PC-9 (cell line): ENCODE measurements at regions not wholly inside any gene's neighbourhood (a gene's known extent, or its start where the extent isn't known, plus 50 kb on each side); places are given as distances from the start of the nearest gene placed in this dataset.

Source experiments
- BruUV-seq: library from RNA; stranded (reverse); fragments of 400-500 nt; replicated peaks from 2 replicates; lab custom pipeline; 2021; lab: Mats Ljungman, UMichigan
- CTCF ChIA-PET: fragments of 300-600 bp; sonication (Branson Sonifier 250); formaldehyde crosslinking; loops from one replicate; lab custom pipeline; 2022; ENCODE audit warnings: antibody characterized with exemption; lab: Charles Lee
- POLR2A ChIA-PET: fragments of 300-600 bp; sonication (Branson Sonifier 250); formaldehyde crosslinking; loops from one replicate; lab custom pipeline; 2022; ENCODE audit warnings: antibody characterized with exemption; ENCODE audit not compliant: unreplicated experiment; lab: Charles Lee
- DNase-seq, 2 experiments: peaks; one replicate each; pipeline versions ENCODE4 v3.0.0 to v3.0.0-alpha.2; 2015 to 2022; ENCODE audit warnings: mixed read lengths in 1 of 2
- H2AFZ ChIP-seq: fragments of 200-600 bp; sonication (generic); 2 replicates; pipeline ENCODE4 v1.8.1; 2017; ENCODE audit warnings: antibody characterized with exemption
- H3F3A ChIP-seq: fragments of 200-600 bp; sonication (generic); 2 replicates; pipeline ENCODE4 v1.8.1; 2017; ENCODE audit warnings: antibody characterized with exemption, mild to moderate bottlenecking, low read depth; ENCODE audit not compliant: insufficient read depth
- H3K27ac ChIP-seq: fragments of 200-600 bp; sonication (generic); 2 replicates; pipeline ENCODE4 v1.6.1; 2016; ENCODE audit warnings: mixed run types
- H3K27me3 ChIP-seq: fragments of 200-600 bp; sonication (generic); 2 replicates; pipeline ENCODE4 v1.6.1; 2016; ENCODE audit warnings: low read depth, mixed run types; ENCODE audit not compliant: insufficient read depth
- H3K36me3 ChIP-seq: fragments of 200-600 bp; sonication (generic); 2 replicates; pipeline ENCODE4 v1.6.1; 2016; ENCODE audit warnings: low read depth, mixed run types
- H3K4me1 ChIP-seq: fragments of 200-600 bp; sonication (generic); replicated peaks from 2 replicates; pipeline ENCODE4 v1.6.1; 2016; ENCODE audit warnings: mixed run types; ENCODE audit not compliant: insufficient read depth
- H3K4me2 ChIP-seq: fragments of 200-600 bp; sonication (generic); 2 replicates; pipeline ENCODE4 v1.6.1; 2017; ENCODE audit warnings: mixed run types
- H3K4me3 ChIP-seq: fragments of 200-600 bp; sonication (generic); 2 replicates; pipeline ENCODE4 v1.6.1; 2016; ENCODE audit warnings: mixed run types
- H3K79me2 ChIP-seq: fragments of 200-600 bp; sonication (generic); 2 replicates; pipeline ENCODE4 v1.6.1; 2017; ENCODE audit warnings: low read depth, mixed run types
- H3K9me2 ChIP-seq: fragments of 200-600 bp; sonication (generic); 2 replicates; pipeline ENCODE4 v1.8.1; 2017; ENCODE audit warnings: mild to moderate bottlenecking; ENCODE audit not compliant: insufficient read depth
- H3K9me3 ChIP-seq: fragments of 200-600 bp; sonication (generic); 2 replicates; pipeline ENCODE4 v1.8.1; 2016; ENCODE audit warnings: low read depth; ENCODE audit not compliant: insufficient read depth
- H4K20me1 ChIP-seq: fragments of 200-600 bp; sonication (generic); 2 replicates; pipeline ENCODE4 v1.8.1; 2017; ENCODE audit not compliant: insufficient read depth
- EZH2 ChIP-seq: fragments of 200-600 bp; sonication (generic); IDR thresholded peaks from 2 replicates; pipeline ENCODE4 v1.8.0; 2017; ENCODE audit warnings: antibody characterized with exemption, low read depth
- intact Hi-C: fragments of 100-400 bp; cut with micrococcal nuclease; formaldehyde crosslinking; loops from one replicate; pipeline ENCODE4 v1.10.0; 2022; ENCODE audit not compliant: unreplicated experiment
- TF ChIP-seq, protein P1 (sequence below): fragments of 200-600 bp; sonication (generic); conservative IDR thresholded peaks from 2 replicates; pipeline ENCODE4 v1.6.1; 2017; ENCODE audit warnings: mixed run types, antibody characterized with exemption, mild to moderate bottlenecking, moderate library complexity

DNA sequence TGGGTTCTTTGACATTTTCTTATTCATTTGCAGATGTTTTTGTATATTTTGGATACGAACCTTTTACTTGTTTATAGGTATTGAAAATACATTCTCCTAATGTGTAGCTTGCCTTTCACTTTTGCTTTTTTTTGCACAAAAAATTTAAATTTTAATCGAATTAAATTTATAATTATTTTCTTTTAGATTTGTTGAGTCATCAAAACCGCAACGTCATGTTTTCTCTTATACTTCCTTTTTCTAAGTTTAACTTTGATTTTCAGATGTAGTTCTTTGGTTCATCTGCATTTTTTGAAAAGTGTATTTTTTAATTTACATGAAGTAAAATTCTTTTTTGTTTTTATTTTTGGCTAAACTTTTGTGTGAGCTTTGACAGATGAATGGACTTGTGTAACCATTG lies 243.7 kb upstream of the DPYD start:
- Histone ChIP-seq H3K4me2 (no peak overlapping the region), H3K4me1 (no peaks in the 10 kb centered on the region), H3F3A (no peaks in the 10 kb centered on the region), H3K36me3 (no peaks in the 10 kb centered on the region), H3K9me2 (peaks cover 4% of the 10 kb centered on the region; the same call in 1 of the 2 replicates), H3K4me3 (no peak overlapping the region), H4K20me1 (no peaks in the 10 kb centered on the region), H3K9me3 (peaks cover 4% of the 10 kb centered on the region; the same call in 1 of the 2 replicates), H3K27me3 (no peaks in the 10 kb centered on the region), H3K27ac (no peak overlapping the region), H2AFZ (no peak overlapping the region), H3K79me2 (no peaks in the 10 kb centered on the region)
- intact Hi-C loops, result no loop called here
- ChIA-PET POLR2A (no interaction called here), CTCF (no interaction called here)
- BruUV-seq, result no TSS peak
- TF ChIP-seq, protein P1, sequence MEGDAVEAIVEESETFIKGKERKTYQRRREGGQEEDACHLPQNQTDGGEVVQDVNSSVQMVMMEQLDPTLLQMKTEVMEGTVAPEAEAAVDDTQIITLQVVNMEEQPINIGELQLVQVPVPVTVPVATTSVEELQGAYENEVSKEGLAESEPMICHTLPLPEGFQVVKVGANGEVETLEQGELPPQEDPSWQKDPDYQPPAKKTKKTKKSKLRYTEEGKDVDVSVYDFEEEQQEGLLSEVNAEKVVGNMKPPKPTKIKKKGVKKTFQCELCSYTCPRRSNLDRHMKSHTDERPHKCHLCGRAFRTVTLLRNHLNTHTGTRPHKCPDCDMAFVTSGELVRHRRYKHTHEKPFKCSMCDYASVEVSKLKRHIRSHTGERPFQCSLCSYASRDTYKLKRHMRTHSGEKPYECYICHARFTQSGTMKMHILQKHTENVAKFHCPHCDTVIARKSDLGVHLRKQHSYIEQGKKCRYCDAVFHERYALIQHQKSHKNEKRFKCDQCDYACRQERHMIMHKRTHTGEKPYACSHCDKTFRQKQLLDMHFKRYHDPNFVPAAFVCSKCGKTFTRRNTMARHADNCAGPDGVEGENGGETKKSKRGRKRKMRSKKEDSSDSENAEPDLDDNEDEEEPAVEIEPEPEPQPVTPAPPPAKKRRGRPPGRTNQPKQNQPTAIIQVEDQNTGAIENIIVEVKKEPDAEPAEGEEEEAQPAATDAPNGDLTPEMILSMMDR, result no peak
- no peak for TF ChIP-seq EZH2
- no peak for DNase-seq

DNA sequence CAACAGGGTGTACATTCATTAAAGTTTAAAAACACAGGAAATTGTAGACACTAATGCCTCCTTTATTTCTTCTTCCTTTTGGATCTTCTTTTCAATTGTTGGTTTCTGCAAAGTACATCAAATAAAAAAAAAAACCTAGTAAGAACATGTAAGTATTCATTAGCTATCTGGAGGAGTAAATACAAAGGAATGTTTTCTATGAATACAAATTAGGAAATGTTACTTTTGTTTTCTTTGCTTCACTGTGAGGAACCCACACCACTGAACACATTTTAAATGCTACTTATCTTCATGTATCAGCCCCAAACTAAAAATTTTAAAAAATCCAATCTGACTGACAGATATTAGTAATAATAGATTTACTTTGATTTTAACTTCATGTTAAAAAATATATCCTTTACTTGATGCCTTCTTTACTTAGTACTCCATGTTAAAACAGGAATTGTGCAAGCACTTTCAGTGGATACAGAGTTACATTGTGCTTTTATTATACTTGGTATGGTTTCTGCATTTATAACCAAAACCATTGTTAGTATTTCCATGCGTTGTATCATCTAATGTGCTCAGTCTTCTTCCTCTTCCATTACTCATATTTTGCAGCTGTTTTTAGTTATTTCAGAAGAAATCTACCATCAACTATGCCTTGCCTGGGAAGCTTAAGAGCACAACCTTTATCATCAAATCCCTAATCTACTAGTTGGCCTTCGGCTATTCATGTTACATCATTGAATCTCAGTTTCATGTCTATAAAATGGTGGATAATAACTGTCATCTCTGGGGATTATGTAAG lies 236.9 kb upstream of the DPYD start:
- ChIA-PET POLR2A (interaction anchor here (0.7 kb wide), 1 partner anchor 80 kb away, joined by 7 read pairs; no protein-coding TSS in a partner anchor), CTCF (no interaction called here)
- H3K4me1 ChIP-seq, result no peaks in the 10 kb centered on the region
- no peak for DNase-seq
- H3K27me3 ChIP-seq, result no peaks in the 10 kb centered on the region
- no TSS peak for BruUV-seq
- intact Hi-C loops, result no loop called here
- H3F3A ChIP-seq, result no peaks in the 10 kb centered on the region
- H3K4me2 ChIP-seq, result no peak overlapping the region
- no peak overlapping the region for H3K4me3 ChIP-seq
- no peaks in the 10 kb centered on the region for H4K20me1 ChIP-seq
- no peaks in the 10 kb centered on the region for H3K79me2 ChIP-seq
- H3K36me3 ChIP-seq, result no peaks in the 10 kb centered on the region
- no peak for TF ChIP-seq EZH2
- TF ChIP-seq, protein P1, result no peak
- no peaks in the 10 kb centered on the region; the same call in 1 of the 2 replicates for H3K9me3 ChIP-seq
- no peak overlapping the region for H2AFZ ChIP-seq
- H3K27ac ChIP-seq, result no peak overlapping the region
- no peaks in the 10 kb centered on the region for H3K9me2 ChIP-seq

DNA sequence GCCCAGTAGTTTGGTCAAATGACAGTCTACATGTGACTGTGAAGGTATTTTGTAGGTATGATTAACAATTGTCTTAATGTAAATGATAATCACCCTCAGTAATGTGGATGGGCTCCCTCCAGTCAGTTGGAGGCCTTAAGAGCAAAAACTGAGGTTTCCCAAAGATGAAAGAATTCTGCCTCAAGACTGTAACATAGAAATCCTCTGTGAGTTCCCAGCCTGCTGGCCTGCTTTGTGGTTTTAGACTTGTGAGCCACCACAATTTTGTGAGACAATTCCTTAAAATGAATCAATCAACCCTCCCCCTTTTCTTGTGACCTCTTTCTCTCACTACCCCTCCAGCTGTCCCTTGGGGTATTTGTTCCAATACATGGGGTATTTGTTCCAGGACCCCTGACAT lies 226.4 kb upstream of the DPYD start:
- H3K4me3 ChIP-seq, result no peak overlapping the region
- H3K27ac ChIP-seq, result no peak overlapping the region
- intact Hi-C loops, result no loop called here
- H4K20me1 ChIP-seq, result no peaks in the 10 kb centered on the region
- no peak overlapping the region for H2AFZ ChIP-seq
- H3F3A ChIP-seq, result no peaks in the 10 kb centered on the region
- no peaks in the 10 kb centered on the region for H3K27me3 ChIP-seq
- H3K9me2 ChIP-seq, result no peaks in the 10 kb centered on the region
- no peak for DNase-seq
- ChIA-PET CTCF (interaction anchor here (0.6 kb wide), 1 partner anchor 565 kb away, joined by 7 read pairs; no protein-coding TSS in a partner anchor), POLR2A (no interaction called here)
- no peaks in the 10 kb centered on the region for H3K79me2 ChIP-seq
- no TSS peak for BruUV-seq
- no peaks in the 10 kb centered on the region for H3K4me1 ChIP-seq
- TF ChIP-seq, protein P1, result no peak
- no peak for TF ChIP-seq EZH2
- H3K36me3 ChIP-seq, result no peaks in the 10 kb centered on the region
- peaks cover 11% of the 10 kb centered on the region for H3K9me3 ChIP-seq
- no peak overlapping the region for H3K4me2 ChIP-seq
